ENCODE measurements at regions not wholly inside any gene's neighbourhood (a gene's known extent, or its start where the extent isn't known, plus 50 kb on each side); places are given as distances from the start of the nearest gene placed in this dataset.

- Histone ChIP-seq H3K27ac (ENCODE audit: low read length in 2 of 2) (no peak overlapping the region), H2AFZ (ENCODE audit: insufficient read depth, low read depth, low read length, poor library complexity, severe bottlenecking) (no peak overlapping the region), H3K27me3 (replicated peaks in 1 of 4; ENCODE audit: control extremely low read depth in 1 of 4, control insufficient read depth in 3 of 4, insufficient read depth in 4 of 4, low read length in 3 of 4) (no peaks in the 10 kb centered on the region), H3K4me1 (ENCODE audit: control insufficient read depth in 2 of 2, insufficient read depth in 2 of 2, low read length in 2 of 2) (no peaks in the 10 kb centered on the region), H3K9ac (ENCODE audit: low read length) (no peak overlapping the region), H4K20me1 (ENCODE audit: control insufficient read depth, insufficient read depth, low read length, poor library complexity, severe bottlenecking) (no peaks in the 10 kb centered on the region), H3K4me2 (replicated peaks; ENCODE audit: low read depth, low read length, poor library complexity, severe bottlenecking) (no peak overlapping the region), H3K4me3 (ENCODE audit: control extremely low read depth in 1 of 5, extremely low read depth in 1 of 5, insufficient read depth in 1 of 5, low read depth in 2 of 5, low read length in 4 of 5) (no peak overlapping the region), H3K79me2 (ENCODE audit: control insufficient read depth, insufficient read depth, low read length) (no peaks in the 10 kb centered on the region), H3K9me3 (ENCODE audit: control extremely low read depth in 1 of 3, control insufficient read depth in 2 of 3, insufficient read depth in 1 of 3, low read length in 2 of 3) (no peaks in the 10 kb centered on the region), H3K36me3 (replicated peaks in 1 of 2; ENCODE audit: control extremely low read depth in 1 of 2, control insufficient read depth in 1 of 2, extremely low read depth in 1 of 2, insufficient read depth in 2 of 2, low read length in 1 of 2) (no peaks in the 10 kb centered on the region)
- Mint-ChIP-seq H3K27ac (no peak overlapping the region), H3K27me3 (peaks cover 1% of the 10 kb centered on the region), H3K4me3 (no peak overlapping the region), H3K9me3 (ENCODE audit: insufficient read depth) (no peaks in the 10 kb centered on the region), H3K4me1 (no peaks in the 10 kb centered on the region)
- ChIA-PET CTCF (no interaction called here), POLR2A (no interaction called here)
- TF ChIP-seq, protein P1, sequence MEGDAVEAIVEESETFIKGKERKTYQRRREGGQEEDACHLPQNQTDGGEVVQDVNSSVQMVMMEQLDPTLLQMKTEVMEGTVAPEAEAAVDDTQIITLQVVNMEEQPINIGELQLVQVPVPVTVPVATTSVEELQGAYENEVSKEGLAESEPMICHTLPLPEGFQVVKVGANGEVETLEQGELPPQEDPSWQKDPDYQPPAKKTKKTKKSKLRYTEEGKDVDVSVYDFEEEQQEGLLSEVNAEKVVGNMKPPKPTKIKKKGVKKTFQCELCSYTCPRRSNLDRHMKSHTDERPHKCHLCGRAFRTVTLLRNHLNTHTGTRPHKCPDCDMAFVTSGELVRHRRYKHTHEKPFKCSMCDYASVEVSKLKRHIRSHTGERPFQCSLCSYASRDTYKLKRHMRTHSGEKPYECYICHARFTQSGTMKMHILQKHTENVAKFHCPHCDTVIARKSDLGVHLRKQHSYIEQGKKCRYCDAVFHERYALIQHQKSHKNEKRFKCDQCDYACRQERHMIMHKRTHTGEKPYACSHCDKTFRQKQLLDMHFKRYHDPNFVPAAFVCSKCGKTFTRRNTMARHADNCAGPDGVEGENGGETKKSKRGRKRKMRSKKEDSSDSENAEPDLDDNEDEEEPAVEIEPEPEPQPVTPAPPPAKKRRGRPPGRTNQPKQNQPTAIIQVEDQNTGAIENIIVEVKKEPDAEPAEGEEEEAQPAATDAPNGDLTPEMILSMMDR (IDR thresholded peaks at IDR 0.05) = no peak
- TF ChIP-seq EZH2 (IDR thresholded peaks at IDR 0.05; ENCODE audit: borderline replicate concordance, insufficient read depth, low read depth, low read length, poor library complexity, severe bottlenecking) = no peak
- intact Hi-C loops (cut with micrococcal nuclease) = no loop called here
- ATAC-seq (ENCODE audit: low read depth) = no peak
- no peak for DNase-seq
- 98% methylated on average over 3 of the region's 3 CpGs for WGBS (ENCODE audit: insufficient coverage)
Measured at GRCh38 chr4:79266136-79266535, 59.7 kb downstream of the NAA11 start.

DNA sequence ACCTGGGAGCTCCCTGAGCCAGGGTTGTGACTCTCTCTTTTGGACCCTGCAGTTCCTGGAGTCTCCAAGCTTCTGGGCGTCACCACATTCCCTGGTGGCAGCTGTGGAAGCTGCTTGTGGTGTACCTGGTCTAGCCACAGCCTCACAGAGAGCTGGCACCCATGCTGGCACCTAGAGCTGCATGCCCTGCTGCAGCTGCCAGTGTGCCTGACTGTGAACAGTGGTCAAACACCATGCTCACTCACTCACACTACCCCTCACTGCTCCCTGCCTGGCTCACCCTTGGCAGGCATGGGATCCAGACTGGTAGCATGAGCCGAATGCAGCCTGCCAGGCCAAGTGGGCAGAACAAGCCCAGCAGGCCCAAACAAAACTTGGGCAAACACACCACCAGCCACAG lies 66.6 kb downstream of the NAA11 start:
- Histone ChIP-seq H2AFZ (ENCODE audit: insufficient read depth, low read depth, low read length, poor library complexity, severe bottlenecking) (no peak overlapping the region), H3K36me3 (replicated peaks in 1 of 2; ENCODE audit: control extremely low read depth in 1 of 2, control insufficient read depth in 1 of 2, extremely low read depth in 1 of 2, insufficient read depth in 2 of 2, low read length in 1 of 2) (no peaks in the 10 kb centered on the region), H3K4me2 (replicated peaks; ENCODE audit: low read depth, low read length, poor library complexity, severe bottlenecking) (no peak overlapping the region), H3K27me3 (replicated peaks in 1 of 4; ENCODE audit: control extremely low read depth in 1 of 4, control insufficient read depth in 3 of 4, insufficient read depth in 4 of 4, low read length in 3 of 4) (no peaks in the 10 kb centered on the region), H3K9me3 (ENCODE audit: control extremely low read depth in 1 of 3, control insufficient read depth in 2 of 3, insufficient read depth in 1 of 3, low read length in 2 of 3) (peaks cover 0 to 17% (median 0%) of the 10 kb centered on the region in 3 donors), H4K20me1 (ENCODE audit: control insufficient read depth, insufficient read depth, low read length, poor library complexity, severe bottlenecking) (no peaks in the 10 kb centered on the region), H3K4me1 (ENCODE audit: control insufficient read depth in 2 of 2, insufficient read depth in 2 of 2, low read length in 2 of 2) (no peaks in the 10 kb centered on the region), H3K79me2 (ENCODE audit: control insufficient read depth, insufficient read depth, low read length) (no peaks in the 10 kb centered on the region), H3K9ac (ENCODE audit: low read length) (no peak overlapping the region), H3K4me3 (ENCODE audit: control extremely low read depth in 1 of 5, extremely low read depth in 1 of 5, insufficient read depth in 1 of 5, low read depth in 2 of 5, low read length in 4 of 5) (no peak overlapping the region), H3K27ac (ENCODE audit: low read length in 2 of 2) (no peak overlapping the region)
- Mint-ChIP-seq H3K27me3 (peaks cover 3% of the 10 kb centered on the region), H3K4me1 (no peaks in the 10 kb centered on the region), H3K27ac (no peak overlapping the region), H3K9me3 (ENCODE audit: insufficient read depth) (no peaks in the 10 kb centered on the region), H3K4me3 (no peak overlapping the region)
- ChIA-PET POLR2A (no interaction called here), CTCF (no interaction called here)
- 59% methylated on average over 2 of the region's 2 CpGs for WGBS (ENCODE audit: insufficient coverage)
- ATAC-seq (ENCODE audit: low read depth) = no peak
- TF ChIP-seq, protein P1 (IDR thresholded peaks at IDR 0.05) = no peak
- TF ChIP-seq EZH2 (IDR thresholded peaks at IDR 0.05; ENCODE audit: borderline replicate concordance, insufficient read depth, low read depth, low read length, poor library complexity, severe bottlenecking) = no peak
- intact Hi-C loops (cut with micrococcal nuclease) = no loop called here
- no peak for DNase-seq
